WTC11 (cell line): ENCODE measurements at regions not wholly inside any gene's neighbourhood (a gene's known extent, or its start where the extent isn't known, plus 50 kb on each side); places are given as distances from the start of the nearest gene placed in this dataset.

Source experiments
- ATAC-seq: fragments of 200-7000 bp; cut with Tn5 transposase; 2 replicates; pipeline ENCODE4 v1.10.0; 2021; ENCODE audit warnings: mild to moderate bottlenecking, moderate library complexity
- CTCF ChIA-PET: fragments of 300-600 bp; sonication (Branson Sonifier 250); formaldehyde crosslinking; loops from one replicate; lab custom pipeline; 2021; ENCODE audit warnings: antibody characterized with exemption; lab: Charles Lee
- POLR2A ChIA-PET: fragments of 350-600 bp; sonication (Branson Sonifier 250); formaldehyde crosslinking; loops from one replicate; lab custom pipeline; 2021; ENCODE audit warnings: antibody characterized with exemption; lab: Charles Lee
- DNase-seq: peaks from one replicate; pipeline ENCODE4 v3.0.0; 2021; ENCODE audit warnings: low spot score
- H3K27ac Mint-ChIP-seq: 2 replicates; pipeline ENCODE4 v1.8.0; 2021; ENCODE audit warnings: mixed read lengths
- H3K27me3 Mint-ChIP-seq: 2 replicates; pipeline ENCODE4 v1.8.0; 2021; ENCODE audit warnings: low read depth, mild to moderate bottlenecking, moderate library complexity, mixed read lengths
- H3K36me3 Mint-ChIP-seq: 2 replicates; pipeline ENCODE4 v1.8.0; 2021; ENCODE audit warnings: mixed read lengths
- H3K4me1 Mint-ChIP-seq: 2 replicates; pipeline ENCODE4 v1.8.0; 2022; ENCODE audit warnings: mixed read lengths
- H3K4me3 Mint-ChIP-seq: 2 replicates; pipeline ENCODE4 v1.8.0; 2021; ENCODE audit warnings: mild to moderate bottlenecking, moderate library complexity, mixed read lengths
- H3K9me3 Mint-ChIP-seq: 2 replicates; pipeline ENCODE4 v1.8.0; 2021; ENCODE audit warnings: mixed read lengths
- ATF6 ChIP-seq: sonication (generic); formaldehyde crosslinking; IDR thresholded peaks from 2 replicates; pipeline ENCODE4 v1.8.1; 2023; ENCODE audit warnings: mild to moderate bottlenecking, missing genetic modification reagents
- CREB1 ChIP-seq: sonication (generic); formaldehyde crosslinking; IDR thresholded peaks from 2 replicates; pipeline ENCODE4 v1.8.0; 2023; ENCODE audit warnings: mild to moderate bottlenecking, missing genetic modification reagents
- CREM ChIP-seq: sonication (generic); formaldehyde crosslinking; IDR thresholded peaks from 2 replicates; pipeline ENCODE4 v1.8.1; 2022; ENCODE audit warnings: mild to moderate bottlenecking, missing genetic modification reagents, moderate library complexity
- ELF4 ChIP-seq: sonication (generic); formaldehyde crosslinking; IDR thresholded peaks from 2 replicates; pipeline ENCODE4 v1.8.1; 2022; ENCODE audit warnings: low read depth, mild to moderate bottlenecking, moderate library complexity, missing genetic modification reagents
- ESRRA ChIP-seq: sonication (generic); formaldehyde crosslinking; IDR thresholded peaks from 2 replicates; pipeline ENCODE4 v1.8.1; 2022; ENCODE audit warnings: mild to moderate bottlenecking, missing genetic modification reagents, borderline replicate concordance
- GABPB1 ChIP-seq: sonication (generic); formaldehyde crosslinking; IDR thresholded peaks from 2 replicates; pipeline ENCODE4 v1.8.1; 2023; ENCODE audit warnings: mild to moderate bottlenecking, missing genetic modification reagents
- GTF2I ChIP-seq: fragments of 250-450 bp; sonication (Bioruptor Pico); conservative IDR thresholded peaks from 2 replicates; pipeline ENCODE4 v1.4.0; 2021; ENCODE audit warnings: mild to moderate bottlenecking
- IRF1 ChIP-seq: sonication (generic); formaldehyde crosslinking; IDR thresholded peaks from 2 replicates; pipeline ENCODE4 v1.8.0; 2023; ENCODE audit warnings: missing genetic modification reagents
- KAT7 ChIP-seq: sonication (generic); formaldehyde crosslinking; IDR thresholded peaks from 2 replicates; pipeline ENCODE4 v1.8.1; 2023; ENCODE audit warnings: missing genetic modification reagents, mild to moderate bottlenecking, borderline replicate concordance
- NR3C1 ChIP-seq: sonication (generic); formaldehyde crosslinking; conservative IDR thresholded peaks from 2 replicates; pipeline ENCODE4 v1.8.1; 2023; ENCODE audit warnings: low read depth, mild to moderate bottlenecking, missing genetic modification reagents
- PRRX2 ChIP-seq: fragments of 250-450 bp; sonication (Bioruptor Pico); IDR thresholded peaks from 2 replicates; pipeline ENCODE4 v1.8.0; 2021; ENCODE audit warnings: mild to moderate bottlenecking
- SOX15 ChIP-seq: fragments of 250-450 bp; sonication (Bioruptor Pico); IDR thresholded peaks from 2 replicates; pipeline ENCODE4 v1.9.0; 2021; ENCODE audit warnings: mild to moderate bottlenecking
- TP53 ChIP-seq: sonication (generic); formaldehyde crosslinking; IDR thresholded peaks from 2 replicates; pipeline ENCODE4 v1.8.1; 2023; ENCODE audit warnings: mild to moderate bottlenecking, missing genetic modification reagents
- ZNF317 ChIP-seq: sonication (generic); formaldehyde crosslinking; IDR thresholded peaks from 2 replicates; pipeline ENCODE4 v1.8.1; 2023; ENCODE audit warnings: low read depth, mild to moderate bottlenecking, moderate library complexity, missing genetic modification reagents, borderline replicate concordance
- ZNF425 ChIP-seq: fragments of 250-450 bp; sonication (Bioruptor Pico); conservative IDR thresholded peaks from 2 replicates; pipeline ENCODE4 v1.9.0; 2021; ENCODE audit warnings: mild to moderate bottlenecking
- ZNF671 ChIP-seq: fragments of 250-450 bp; sonication (Bioruptor Pico); IDR thresholded peaks from 2 replicates; pipeline ENCODE4 v1.8.0; 2021; ENCODE audit warnings: mild to moderate bottlenecking
- TF ChIP-seq, protein P1 (sequence below): sonication (generic); formaldehyde crosslinking; IDR thresholded peaks from 2 replicates; pipeline ENCODE4 v1.8.0; 2022; ENCODE audit warnings: mild to moderate bottlenecking, missing genetic modification reagents
- TF ChIP-seq, protein P2 (sequence below): fragments of 250-450 bp; sonication (Bioruptor Pico); IDR thresholded peaks from 2 replicates; pipeline ENCODE4 v1.9.0; 2021; ENCODE audit warnings: mild to moderate bottlenecking, borderline replicate concordance
- TF ChIP-seq, protein P3 (sequence below): sonication (generic); formaldehyde crosslinking; IDR thresholded peaks from 2 replicates; pipeline ENCODE4 v1.8.0; 2023; ENCODE audit warnings: mild to moderate bottlenecking, missing genetic modification reagents

DNA sequence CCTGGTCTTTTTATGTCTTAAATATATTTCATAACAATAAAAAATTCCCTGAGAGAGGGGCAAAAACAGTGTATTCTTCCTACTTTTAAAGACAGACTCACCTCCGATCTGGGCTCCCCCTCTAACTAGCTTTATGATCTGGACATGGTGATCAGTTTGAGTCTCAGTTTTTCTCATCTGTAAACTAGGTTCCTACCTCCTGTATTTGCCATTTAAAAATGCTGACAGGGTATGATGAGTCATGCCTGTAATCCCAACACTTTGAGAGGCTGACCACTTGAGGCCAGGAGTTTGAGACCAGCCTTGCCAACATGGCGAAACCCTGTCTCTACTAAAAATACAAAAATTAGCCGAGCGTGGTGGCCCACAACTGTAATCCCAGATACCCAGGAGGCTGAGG lies 114.8 kb upstream of the LHX5 start:
- POLR2A ChIA-PET, result no interaction called here
- peaks cover 8% of the 10 kb centered on the region; the same call in 1 of the 2 replicates for H3K36me3 Mint-ChIP-seq
- TF ChIP-seq ZNF425 (CRISPR knock-in tag), result no peak
- TF ChIP-seq KAT7, result no peak
- no peak for TF ChIP-seq ESRRA (CRISPR knock-in tag)
- DNase-seq (no peak), ATAC-seq (no peak)
- H3K27me3 Mint-ChIP-seq, result peaks cover 5% of the 10 kb centered on the region
- peak overlapping the region; percentile 7; the same call in 1 of the 2 replicates for H3K27ac Mint-ChIP-seq
- H3K4me1 Mint-ChIP-seq, result peaks cover 47% of the 10 kb centered on the region
- H3K4me3 Mint-ChIP-seq, result no peak overlapping the region
- CTCF ChIA-PET, result no interaction called here
- peaks cover 16% of the 10 kb centered on the region for H3K9me3 Mint-ChIP-seq

DNA sequence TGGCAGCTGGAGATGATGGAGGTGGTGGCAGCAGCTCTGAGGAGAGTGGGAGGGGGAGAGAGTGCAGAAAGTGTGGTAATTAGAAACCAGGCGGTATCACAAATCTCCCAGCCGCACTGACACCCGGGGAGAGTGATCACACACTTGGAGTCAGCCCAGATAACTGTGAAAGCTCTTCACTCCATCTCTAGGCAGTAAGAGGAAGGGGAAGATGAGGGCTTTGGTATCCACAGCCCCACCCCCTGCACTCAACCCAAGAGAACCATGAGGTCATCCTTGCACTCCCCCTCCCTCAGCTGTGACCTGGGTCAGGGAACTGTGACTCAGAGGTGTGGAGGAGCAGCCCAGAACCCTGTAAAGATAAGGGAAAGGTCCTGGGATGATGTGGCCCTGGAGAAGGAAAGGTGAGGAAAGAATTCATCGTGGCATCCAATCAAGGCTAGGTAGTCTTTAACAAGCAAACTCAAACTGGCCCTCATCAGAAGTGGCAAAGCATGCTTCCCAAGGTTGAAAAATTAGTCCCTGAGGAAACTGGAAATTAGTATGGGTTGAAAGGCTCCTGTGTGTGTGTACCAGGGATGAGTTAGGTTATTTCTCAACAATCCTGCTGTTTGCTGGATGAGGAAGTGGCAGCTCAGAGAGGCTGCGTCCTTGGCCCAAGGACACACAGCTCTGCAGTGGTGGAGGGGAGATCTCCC lies 111.0 kb upstream of the LHX5 start:
- H3K27ac Mint-ChIP-seq, result no peak overlapping the region
- no peak overlapping the region for H3K4me3 Mint-ChIP-seq
- DNase-seq (no peak), ATAC-seq (peak; percentile 14; the same call in 1 of the 2 replicates)
- peaks cover 35% of the 10 kb centered on the region for H3K4me1 Mint-ChIP-seq
- TF ChIP-seq NR3C1, result no peak
- no peak for TF ChIP-seq ATF6 (CRISPR knock-in tag)
- no peak for TF ChIP-seq SOX15 (CRISPR knock-in tag)
- TF ChIP-seq PRRX2 (CRISPR knock-in tag), result no peak
- no peak for TF ChIP-seq ZNF317 (CRISPR knock-in tag)
- no peak for TF ChIP-seq GABPB1 (CRISPR knock-in tag)
- TF ChIP-seq GTF2I (CRISPR knock-in tag), result no peak
- TF ChIP-seq, protein P1, sequence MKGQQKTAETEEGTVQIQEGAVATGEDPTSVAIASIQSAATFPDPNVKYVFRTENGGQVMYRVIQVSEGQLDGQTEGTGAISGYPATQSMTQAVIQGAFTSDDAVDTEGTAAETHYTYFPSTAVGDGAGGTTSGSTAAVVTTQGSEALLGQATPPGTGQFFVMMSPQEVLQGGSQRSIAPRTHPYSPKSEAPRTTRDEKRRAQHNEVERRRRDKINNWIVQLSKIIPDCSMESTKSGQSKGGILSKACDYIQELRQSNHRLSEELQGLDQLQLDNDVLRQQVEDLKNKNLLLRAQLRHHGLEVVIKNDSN (CRISPR knock-in tag), result no peak
- TF ChIP-seq ZNF671 (CRISPR knock-in tag), result no peak
- peaks cover 5% of the 10 kb centered on the region for H3K27me3 Mint-ChIP-seq
- POLR2A ChIA-PET, result no interaction called here
- H3K9me3 Mint-ChIP-seq, result peaks cover 32% of the 10 kb centered on the region
- peaks cover 31% of the 10 kb centered on the region for H3K36me3 Mint-ChIP-seq
- CTCF ChIA-PET, result interaction anchor here (1.8 kb wide), 1 partner anchor 121 kb away, joined by 7 read pairs; no protein-coding TSS in a partner anchor

DNA sequence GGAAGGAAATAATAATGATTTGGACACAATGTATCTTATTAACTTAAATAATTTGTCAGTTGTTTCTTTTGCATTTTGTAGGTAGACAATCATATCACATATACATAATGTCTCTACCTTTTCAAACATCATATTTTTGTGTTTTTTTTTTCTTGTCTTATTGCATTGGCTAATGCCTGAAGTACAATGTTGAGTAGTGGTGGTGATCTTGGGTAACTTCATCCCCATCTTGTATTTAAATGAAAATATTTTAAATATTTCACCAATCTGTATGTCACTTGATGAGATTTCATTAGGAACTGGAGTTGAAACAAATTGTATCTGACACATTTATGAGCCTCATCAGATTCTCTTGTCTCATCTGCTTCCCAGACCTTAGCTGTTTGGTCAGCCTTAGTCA lies 109.7 kb upstream of the LHX5 start:
- Mint-ChIP-seq H3K4me3 (no peak overlapping the region), H3K27me3 (peaks cover 5% of the 10 kb centered on the region), H3K27ac (no peak overlapping the region), H3K36me3 (peaks cover 31% of the 10 kb centered on the region), H3K4me1 (peaks cover 31% of the 10 kb centered on the region), H3K9me3 (peaks cover 32% of the 10 kb centered on the region)
- ATAC-seq (no peak), DNase-seq (no peak)
- ChIA-PET POLR2A (no interaction called here), CTCF (interaction anchor here (1.8 kb wide), 1 partner anchor 119 kb away, joined by 7 read pairs; no protein-coding TSS in a partner anchor)
- TF ChIP-seq TP53 (CRISPR knock-in tag) (no peak), IRF1 (no peak), ESRRA (CRISPR knock-in tag) (no peak), ZNF671 (CRISPR knock-in tag) (no peak), CREM (CRISPR knock-in tag) (no peak), CREB1 (CRISPR knock-in tag) (no peak), ELF4 (CRISPR knock-in tag) (no peak)
- TF ChIP-seq, protein P2, sequence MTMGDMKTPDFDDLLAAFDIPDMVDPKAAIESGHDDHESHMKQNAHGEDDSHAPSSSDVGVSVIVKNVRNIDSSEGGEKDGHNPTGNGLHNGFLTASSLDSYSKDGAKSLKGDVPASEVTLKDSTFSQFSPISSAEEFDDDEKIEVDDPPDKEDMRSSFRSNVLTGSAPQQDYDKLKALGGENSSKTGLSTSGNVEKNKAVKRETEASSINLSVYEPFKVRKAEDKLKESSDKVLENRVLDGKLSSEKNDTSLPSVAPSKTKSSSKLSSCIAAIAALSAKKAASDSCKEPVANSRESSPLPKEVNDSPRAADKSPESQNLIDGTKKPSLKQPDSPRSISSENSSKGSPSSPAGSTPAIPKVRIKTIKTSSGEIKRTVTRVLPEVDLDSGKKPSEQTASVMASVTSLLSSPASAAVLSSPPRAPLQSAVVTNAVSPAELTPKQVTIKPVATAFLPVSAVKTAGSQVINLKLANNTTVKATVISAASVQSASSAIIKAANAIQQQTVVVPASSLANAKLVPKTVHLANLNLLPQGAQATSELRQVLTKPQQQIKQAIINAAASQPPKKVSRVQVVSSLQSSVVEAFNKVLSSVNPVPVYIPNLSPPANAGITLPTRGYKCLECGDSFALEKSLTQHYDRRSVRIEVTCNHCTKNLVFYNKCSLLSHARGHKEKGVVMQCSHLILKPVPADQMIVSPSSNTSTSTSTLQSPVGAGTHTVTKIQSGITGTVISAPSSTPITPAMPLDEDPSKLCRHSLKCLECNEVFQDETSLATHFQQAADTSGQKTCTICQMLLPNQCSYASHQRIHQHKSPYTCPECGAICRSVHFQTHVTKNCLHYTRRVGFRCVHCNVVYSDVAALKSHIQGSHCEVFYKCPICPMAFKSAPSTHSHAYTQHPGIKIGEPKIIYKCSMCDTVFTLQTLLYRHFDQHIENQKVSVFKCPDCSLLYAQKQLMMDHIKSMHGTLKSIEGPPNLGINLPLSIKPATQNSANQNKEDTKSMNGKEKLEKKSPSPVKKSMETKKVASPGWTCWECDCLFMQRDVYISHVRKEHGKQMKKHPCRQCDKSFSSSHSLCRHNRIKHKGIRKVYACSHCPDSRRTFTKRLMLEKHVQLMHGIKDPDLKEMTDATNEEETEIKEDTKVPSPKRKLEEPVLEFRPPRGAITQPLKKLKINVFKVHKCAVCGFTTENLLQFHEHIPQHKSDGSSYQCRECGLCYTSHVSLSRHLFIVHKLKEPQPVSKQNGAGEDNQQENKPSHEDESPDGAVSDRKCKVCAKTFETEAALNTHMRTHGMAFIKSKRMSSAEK (CRISPR knock-in tag), result no peak
- TF ChIP-seq, protein P3, sequence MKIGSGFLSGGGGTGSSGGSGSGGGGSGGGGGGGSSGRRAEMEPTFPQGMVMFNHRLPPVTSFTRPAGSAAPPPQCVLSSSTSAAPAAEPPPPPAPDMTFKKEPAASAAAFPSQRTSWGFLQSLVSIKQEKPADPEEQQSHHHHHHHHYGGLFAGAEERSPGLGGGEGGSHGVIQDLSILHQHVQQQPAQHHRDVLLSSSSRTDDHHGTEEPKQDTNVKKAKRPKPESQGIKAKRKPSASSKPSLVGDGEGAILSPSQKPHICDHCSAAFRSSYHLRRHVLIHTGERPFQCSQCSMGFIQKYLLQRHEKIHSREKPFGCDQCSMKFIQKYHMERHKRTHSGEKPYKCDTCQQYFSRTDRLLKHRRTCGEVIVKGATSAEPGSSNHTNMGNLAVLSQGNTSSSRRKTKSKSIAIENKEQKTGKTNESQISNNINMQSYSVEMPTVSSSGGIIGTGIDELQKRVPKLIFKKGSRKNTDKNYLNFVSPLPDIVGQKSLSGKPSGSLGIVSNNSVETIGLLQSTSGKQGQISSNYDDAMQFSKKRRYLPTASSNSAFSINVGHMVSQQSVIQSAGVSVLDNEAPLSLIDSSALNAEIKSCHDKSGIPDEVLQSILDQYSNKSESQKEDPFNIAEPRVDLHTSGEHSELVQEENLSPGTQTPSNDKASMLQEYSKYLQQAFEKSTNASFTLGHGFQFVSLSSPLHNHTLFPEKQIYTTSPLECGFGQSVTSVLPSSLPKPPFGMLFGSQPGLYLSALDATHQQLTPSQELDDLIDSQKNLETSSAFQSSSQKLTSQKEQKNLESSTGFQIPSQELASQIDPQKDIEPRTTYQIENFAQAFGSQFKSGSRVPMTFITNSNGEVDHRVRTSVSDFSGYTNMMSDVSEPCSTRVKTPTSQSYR (CRISPR knock-in tag), result no peak
